Astrocyte (in vitro differentiated cells and primary cell): ENCODE measurements at regions not wholly inside any gene's neighbourhood (a gene's known extent, or its start where the extent isn't known, plus 50 kb on each side); places are given as distances from the start of the nearest gene placed in this dataset.

Source experiments
- DNase-seq: peaks from one replicate; pipeline ENCODE4 v3.0.0-alpha.2; 2010; ENCODE audit warnings: low read depth
- FAIRE-seq: peaks from 2 replicates; lab custom pipeline; 2011; peaks lifted over from hg19 to GRCh38; lab: Jason Lieb, UNC
- H2AFZ ChIP-seq: 2 replicates; pipeline ENCODE4 v1.6.0; 2012; ENCODE audit warnings: low read depth, low read length, inconsistent platforms
- H3K27ac ChIP-seq: 2 replicates; pipeline ENCODE4 v1.5.1; 2011; ENCODE audit warnings: low read depth, low read length, inconsistent platforms
- H3K27me3 ChIP-seq: 2 replicates; pipeline ENCODE4 v1.6.0; 2011; ENCODE audit warnings: low read length, inconsistent platforms; ENCODE audit not compliant: insufficient read depth
- H3K36me3 ChIP-seq: 2 replicates; pipeline ENCODE4 v1.5.1; 2011; ENCODE audit warnings: low read length, inconsistent platforms; ENCODE audit not compliant: insufficient read depth
- H3K4me1 ChIP-seq: 2 replicates; pipeline ENCODE4 v1.5.1; 2011; ENCODE audit warnings: low read length, inconsistent platforms; ENCODE audit not compliant: insufficient read depth
- H3K4me2 ChIP-seq: 2 replicates; pipeline ENCODE4 v1.6.0; 2012; ENCODE audit warnings: low read length, inconsistent platforms
- H3K4me3 ChIP-seq: 2 replicates; pipeline ENCODE4 v1.5.1; 2011; ENCODE audit warnings: low read depth, mild to moderate bottlenecking, low read length, inconsistent platforms; ENCODE audit not compliant: insufficient read depth
- H3K79me2 ChIP-seq: 2 replicates; pipeline ENCODE4 v1.6.0; 2012; ENCODE audit warnings: mild to moderate bottlenecking, low read length, inconsistent platforms; ENCODE audit not compliant: insufficient read depth
- H3K9ac ChIP-seq: 2 replicates; pipeline ENCODE4 v1.6.0; 2012; ENCODE audit warnings: mild to moderate bottlenecking, low read length, inconsistent platforms
- H3K9me3 ChIP-seq: 2 replicates; pipeline ENCODE4 v1.5.1; 2012; ENCODE audit warnings: low read depth, mild to moderate bottlenecking, low read length, inconsistent platforms; ENCODE audit not compliant: insufficient read depth
- H4K20me1 ChIP-seq: 2 replicates; pipeline ENCODE4 v1.6.0; 2012; ENCODE audit warnings: low read length, inconsistent platforms; ENCODE audit not compliant: insufficient read depth
- H3K27ac Mint-ChIP-seq: one replicate; pipeline ENCODE4 v1.8.0; 2021; ENCODE audit warnings: mild to moderate bottlenecking, mixed read lengths; ENCODE audit not compliant: unreplicated experiment
- H3K27me3 Mint-ChIP-seq: one replicate; pipeline ENCODE4 v1.8.0; 2021; ENCODE audit warnings: low read depth, mixed read lengths; ENCODE audit not compliant: unreplicated experiment
- H3K36me3 Mint-ChIP-seq: one replicate; pipeline ENCODE4 v1.8.0; 2021; ENCODE audit warnings: low read depth, mixed read lengths; ENCODE audit not compliant: unreplicated experiment
- H3K4me1 Mint-ChIP-seq: one replicate; pipeline ENCODE4 v1.8.0; 2021; ENCODE audit warnings: low read depth, mixed read lengths; ENCODE audit not compliant: unreplicated experiment
- H3K4me3 Mint-ChIP-seq: one replicate; pipeline ENCODE4 v1.8.0; 2021; ENCODE audit warnings: mild to moderate bottlenecking, moderate library complexity, mixed read lengths; ENCODE audit not compliant: unreplicated experiment
- H3K9me3 Mint-ChIP-seq: one replicate; pipeline ENCODE4 v1.8.0; 2021; ENCODE audit warnings: mild to moderate bottlenecking, mixed read lengths; ENCODE audit not compliant: unreplicated experiment
- EZH2 ChIP-seq: IDR thresholded peaks from 2 replicates; pipeline ENCODE4 v1.6.1; 2012; ENCODE audit warnings: mild to moderate bottlenecking, low read length, inconsistent platforms; ENCODE audit not compliant: insufficient read depth
- TF ChIP-seq, protein P1 (sequence below): IDR thresholded peaks from 2 replicates; pipeline ENCODE4 v1.5.1; 2011; ENCODE audit warnings: low read depth, mild to moderate bottlenecking, inconsistent platforms, low read length, moderate library complexity; ENCODE audit not compliant: insufficient read depth

DNA sequence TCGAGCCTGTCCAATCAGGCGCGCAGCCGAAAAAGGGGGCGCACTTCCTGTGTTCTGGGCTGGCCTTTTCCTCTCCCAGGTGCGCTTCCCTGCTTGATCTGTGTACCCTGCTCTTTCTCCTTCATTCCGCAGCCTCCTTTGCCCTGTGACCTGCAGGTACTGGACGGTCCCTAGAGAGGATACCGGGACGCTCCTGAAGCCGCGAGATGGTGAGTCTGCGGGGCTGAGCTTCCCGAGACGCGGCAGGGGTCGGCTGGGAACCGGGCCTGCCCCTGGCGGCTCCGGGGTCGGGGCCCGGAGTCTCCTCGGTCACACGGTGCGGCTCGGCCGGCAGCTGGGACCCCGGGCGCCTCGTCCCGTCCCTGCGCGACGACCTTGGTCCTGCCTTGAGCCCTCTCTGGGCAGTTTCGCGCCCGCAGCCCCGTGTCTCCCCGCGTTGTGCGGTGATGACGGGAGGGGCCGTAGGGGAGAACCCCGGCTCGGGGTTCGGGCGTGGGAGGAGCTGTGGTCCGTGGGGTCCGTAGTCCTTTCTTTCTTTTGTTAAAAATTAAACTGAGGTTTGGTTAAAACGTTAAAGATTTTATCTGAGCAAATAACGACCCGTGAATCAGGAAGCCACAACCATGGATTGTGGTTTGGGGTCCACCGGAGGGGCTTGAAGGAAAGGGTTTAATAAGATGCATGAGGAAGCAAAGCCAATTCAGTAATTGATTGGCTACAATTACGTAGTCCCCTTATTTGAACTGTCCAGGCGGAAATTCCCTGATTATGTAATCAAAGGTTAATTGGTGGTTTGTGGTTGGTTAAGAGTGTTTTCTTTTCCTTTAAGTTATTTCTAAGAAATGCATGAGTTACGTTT lies 172.8 kb upstream of the ZNF267 start:
- Mint-ChIP-seq H3K9me3 (no peaks in the 10 kb centered on the region), H3K27ac (no peak overlapping the region), H3K27me3 (peaks cover 12% of the 10 kb centered on the region), H3K4me1 (no peaks in the 10 kb centered on the region), H3K4me3 (peak overlapping the region; percentile 91), H3K36me3 (peaks cover 8% of the 10 kb centered on the region)
- DNase-seq (peak; percentile 49), FAIRE-seq (no peak)
- Histone ChIP-seq H4K20me1 (peaks cover 12% of the 10 kb centered on the region), H3K4me1 (peaks cover 7% of the 10 kb centered on the region), H3K9me3 (no peaks in the 10 kb centered on the region), H3K9ac (peak overlapping the region; percentile 76), H3K27me3 (peaks cover 9% of the 10 kb centered on the region), H3K79me2 (no peaks in the 10 kb centered on the region), H3K4me2 (peak overlapping the region; percentile 84), H3K27ac (no peak overlapping the region), H3K4me3 (peak overlapping the region; percentile 74), H3K36me3 (no peaks in the 10 kb centered on the region), H2AFZ (peak overlapping the region; percentile 93)
- TF ChIP-seq, protein P1, sequence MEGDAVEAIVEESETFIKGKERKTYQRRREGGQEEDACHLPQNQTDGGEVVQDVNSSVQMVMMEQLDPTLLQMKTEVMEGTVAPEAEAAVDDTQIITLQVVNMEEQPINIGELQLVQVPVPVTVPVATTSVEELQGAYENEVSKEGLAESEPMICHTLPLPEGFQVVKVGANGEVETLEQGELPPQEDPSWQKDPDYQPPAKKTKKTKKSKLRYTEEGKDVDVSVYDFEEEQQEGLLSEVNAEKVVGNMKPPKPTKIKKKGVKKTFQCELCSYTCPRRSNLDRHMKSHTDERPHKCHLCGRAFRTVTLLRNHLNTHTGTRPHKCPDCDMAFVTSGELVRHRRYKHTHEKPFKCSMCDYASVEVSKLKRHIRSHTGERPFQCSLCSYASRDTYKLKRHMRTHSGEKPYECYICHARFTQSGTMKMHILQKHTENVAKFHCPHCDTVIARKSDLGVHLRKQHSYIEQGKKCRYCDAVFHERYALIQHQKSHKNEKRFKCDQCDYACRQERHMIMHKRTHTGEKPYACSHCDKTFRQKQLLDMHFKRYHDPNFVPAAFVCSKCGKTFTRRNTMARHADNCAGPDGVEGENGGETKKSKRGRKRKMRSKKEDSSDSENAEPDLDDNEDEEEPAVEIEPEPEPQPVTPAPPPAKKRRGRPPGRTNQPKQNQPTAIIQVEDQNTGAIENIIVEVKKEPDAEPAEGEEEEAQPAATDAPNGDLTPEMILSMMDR = no peak
- TF ChIP-seq EZH2 = no peak

DNA sequence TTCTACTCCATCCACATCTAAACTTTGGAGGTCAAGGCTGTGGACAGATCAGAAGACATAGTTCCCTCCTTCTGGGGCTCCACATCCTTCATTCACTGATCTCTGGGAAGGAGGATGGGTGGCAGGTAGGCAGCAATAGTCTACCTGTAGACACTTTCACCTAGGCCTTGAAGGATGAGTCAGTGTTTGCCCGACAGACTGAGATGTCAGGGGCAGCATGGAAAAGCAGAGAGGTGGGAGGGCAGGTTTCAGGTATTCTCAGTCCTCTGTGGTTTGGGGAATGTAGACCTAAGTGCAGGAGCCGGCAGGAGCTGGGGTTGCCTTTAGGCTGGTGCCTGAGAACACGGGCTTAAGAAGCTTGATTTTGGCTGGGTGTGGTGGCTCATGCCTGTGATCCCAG lies 171.9 kb upstream of the ZNF267 start:
- H3K79me2 ChIP-seq = no peaks in the 10 kb centered on the region
- H3K4me1 ChIP-seq = peaks cover 7% of the 10 kb centered on the region
- no peak overlapping the region for H3K9ac ChIP-seq
- peaks cover 9% of the 10 kb centered on the region for H3K27me3 ChIP-seq
- DNase-seq = no peak
- no peaks in the 10 kb centered on the region for H3K36me3 ChIP-seq
- FAIRE-seq = no peak
- H3K27ac Mint-ChIP-seq = no peak overlapping the region
- peak overlapping the region; percentile 91 for H3K4me3 Mint-ChIP-seq
- H3K4me3 ChIP-seq = no peak overlapping the region
- no peaks in the 10 kb centered on the region for H3K4me1 Mint-ChIP-seq
- peaks cover 12% of the 10 kb centered on the region for H3K27me3 Mint-ChIP-seq
- H4K20me1 ChIP-seq = peaks cover 12% of the 10 kb centered on the region
- H3K9me3 Mint-ChIP-seq = no peaks in the 10 kb centered on the region
- H3K9me3 ChIP-seq = no peaks in the 10 kb centered on the region
- no peak overlapping the region for H2AFZ ChIP-seq
- H3K27ac ChIP-seq = no peak overlapping the region
- H3K36me3 Mint-ChIP-seq = peaks cover 12% of the 10 kb centered on the region
- TF ChIP-seq, protein P1 = no peak
- no peak for TF ChIP-seq EZH2
- H3K4me2 ChIP-seq = peak overlapping the region; percentile 84

- Histone ChIP-seq H3K9ac (no peak overlapping the region), H4K20me1 (peaks cover 12% of the 10 kb centered on the region), H3K27ac (no peak overlapping the region), H3K4me1 (peaks cover 7% of the 10 kb centered on the region), H2AFZ (no peak overlapping the region), H3K36me3 (no peaks in the 10 kb centered on the region), H3K9me3 (no peaks in the 10 kb centered on the region), H3K27me3 (peaks cover 9% of the 10 kb centered on the region), H3K4me3 (no peak overlapping the region), H3K4me2 (no peak overlapping the region), H3K79me2 (no peaks in the 10 kb centered on the region)
- FAIRE-seq = no peak
- no peak for DNase-seq
- H3K27me3 Mint-ChIP-seq = peaks cover 5% of the 10 kb centered on the region
- H3K4me1 Mint-ChIP-seq = no peaks in the 10 kb centered on the region
- no peak for TF ChIP-seq EZH2
- TF ChIP-seq, protein P1 = no peak
- H3K27ac Mint-ChIP-seq = no peak overlapping the region
- no peaks in the 10 kb centered on the region for H3K9me3 Mint-ChIP-seq
- H3K36me3 Mint-ChIP-seq = peaks cover 12% of the 10 kb centered on the region
- H3K4me3 Mint-ChIP-seq = no peak overlapping the region
Measured at GRCh38 chr16:31702796-31703195, 170.8 kb upstream of the ZNF267 start.
